Mesothelial cell of epicardium (in vitro differentiated cells): ENCODE measurements at regions not wholly inside any gene's neighbourhood (a gene's known extent, or its start where the extent isn't known, plus 50 kb on each side); places are given as distances from the start of the nearest gene placed in this dataset.
"Not testable (repeated sequence)": the region's sequence is repeated elsewhere in the genome, so short reads cannot be mapped to it uniquely, and the experiment has no call there.

Experiments used
- DNase-seq, 2 experiments: peaks; one replicate each; pipeline ENCODE4 v3.0.0; 2021; ENCODE audit warnings: low spot score in 2 of 2; ENCODE audit not compliant: unreplicated experiment in 2 of 2
- H3K27ac Mint-ChIP-seq: 2 replicates; pipeline ENCODE4 v1.8.0; 2021; ENCODE audit warnings: mixed read lengths
- H3K27me3 Mint-ChIP-seq: 2 replicates; pipeline ENCODE4 v1.8.0; 2021; ENCODE audit warnings: low read depth, mixed read lengths
- H3K36me3 Mint-ChIP-seq: 2 replicates; pipeline ENCODE4 v1.8.0; 2021; ENCODE audit warnings: mixed read lengths
- H3K4me1 Mint-ChIP-seq: 2 replicates; pipeline ENCODE4 v1.8.0; 2021; ENCODE audit warnings: mixed read lengths
- H3K4me3 Mint-ChIP-seq: 2 replicates; pipeline ENCODE4 v1.8.0; 2021; ENCODE audit warnings: mild to moderate bottlenecking, moderate library complexity, mixed read lengths
- H3K9me3 Mint-ChIP-seq: 2 replicates; pipeline ENCODE4 v1.8.0; 2021; ENCODE audit warnings: mixed read lengths
- TF ChIP-seq, protein P1 (sequence below): fragments of 200-600 bp; sonication (generic); IDR thresholded peaks from one replicate; pipeline ENCODE4 v1.5.0; 2021; ENCODE audit warnings: antibody characterized with exemption; ENCODE audit not compliant: unreplicated experiment

DNA sequence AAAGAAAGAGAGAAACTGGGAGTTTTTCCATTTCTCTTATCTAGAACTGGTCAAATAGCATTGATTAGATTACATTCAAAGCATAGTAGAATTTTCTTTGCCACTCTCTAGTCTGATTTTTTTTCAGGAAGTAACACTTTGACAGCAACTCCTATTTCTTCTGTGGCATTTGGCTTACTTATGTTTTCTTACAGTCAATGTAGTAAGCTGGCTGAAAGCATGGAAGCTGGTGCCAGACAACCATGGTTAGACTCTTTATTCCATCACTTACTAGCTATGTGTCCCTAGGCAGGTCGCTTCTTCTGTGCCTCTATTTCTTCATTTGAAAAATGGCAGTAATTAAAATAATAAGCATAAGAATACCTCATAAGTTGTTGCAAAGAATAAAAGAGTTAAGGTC, 54.2 kb upstream of the OPRM1 start:
- H3K4me1 Mint-ChIP-seq = no peaks in the 10 kb centered on the region

DNA sequence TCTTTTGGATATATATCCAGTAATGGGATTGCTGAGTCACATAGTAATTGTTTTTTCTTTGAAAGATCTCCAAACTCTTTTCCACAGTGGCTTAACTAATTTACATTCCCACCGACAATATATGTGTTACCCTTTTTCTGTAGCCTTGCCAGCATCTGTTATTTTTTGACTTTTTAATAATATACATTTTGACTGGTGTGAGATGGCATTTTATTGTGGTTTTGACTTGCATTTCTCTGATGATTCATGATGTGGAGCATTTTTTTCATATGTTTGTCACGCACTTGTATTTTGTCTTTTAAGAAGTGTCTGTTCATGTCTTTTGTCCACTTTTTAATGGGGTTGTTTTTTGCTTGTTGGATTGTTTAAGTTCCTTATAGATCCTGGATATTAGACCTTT, 58.9 kb upstream of the OPRM1 start:
- Mint-ChIP-seq H3K36me3 (no peaks in the 10 kb centered on the region), H3K9me3 (peaks cover 3% of the 10 kb centered on the region), H3K4me1 (no peaks in the 10 kb centered on the region), H3K27ac (no peak overlapping the region), H3K4me3 (no peak overlapping the region), H3K27me3 (peaks cover 2% of the 10 kb centered on the region)
- TF ChIP-seq, protein P1, sequence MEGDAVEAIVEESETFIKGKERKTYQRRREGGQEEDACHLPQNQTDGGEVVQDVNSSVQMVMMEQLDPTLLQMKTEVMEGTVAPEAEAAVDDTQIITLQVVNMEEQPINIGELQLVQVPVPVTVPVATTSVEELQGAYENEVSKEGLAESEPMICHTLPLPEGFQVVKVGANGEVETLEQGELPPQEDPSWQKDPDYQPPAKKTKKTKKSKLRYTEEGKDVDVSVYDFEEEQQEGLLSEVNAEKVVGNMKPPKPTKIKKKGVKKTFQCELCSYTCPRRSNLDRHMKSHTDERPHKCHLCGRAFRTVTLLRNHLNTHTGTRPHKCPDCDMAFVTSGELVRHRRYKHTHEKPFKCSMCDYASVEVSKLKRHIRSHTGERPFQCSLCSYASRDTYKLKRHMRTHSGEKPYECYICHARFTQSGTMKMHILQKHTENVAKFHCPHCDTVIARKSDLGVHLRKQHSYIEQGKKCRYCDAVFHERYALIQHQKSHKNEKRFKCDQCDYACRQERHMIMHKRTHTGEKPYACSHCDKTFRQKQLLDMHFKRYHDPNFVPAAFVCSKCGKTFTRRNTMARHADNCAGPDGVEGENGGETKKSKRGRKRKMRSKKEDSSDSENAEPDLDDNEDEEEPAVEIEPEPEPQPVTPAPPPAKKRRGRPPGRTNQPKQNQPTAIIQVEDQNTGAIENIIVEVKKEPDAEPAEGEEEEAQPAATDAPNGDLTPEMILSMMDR = no peak
- DNase-seq = no peak

More for the DNA sequence above, 54.2 kb upstream of the OPRM1 start:
- no peak for DNase-seq
- TF ChIP-seq, protein P1 = no peak
- no peak overlapping the region for H3K27ac Mint-ChIP-seq
- H3K27me3 Mint-ChIP-seq = peaks cover 3% of the 10 kb centered on the region
- no peak overlapping the region for H3K4me3 Mint-ChIP-seq
- no peaks in the 10 kb centered on the region for H3K36me3 Mint-ChIP-seq
- H3K9me3 Mint-ChIP-seq = peaks cover 1% of the 10 kb centered on the region

DNA sequence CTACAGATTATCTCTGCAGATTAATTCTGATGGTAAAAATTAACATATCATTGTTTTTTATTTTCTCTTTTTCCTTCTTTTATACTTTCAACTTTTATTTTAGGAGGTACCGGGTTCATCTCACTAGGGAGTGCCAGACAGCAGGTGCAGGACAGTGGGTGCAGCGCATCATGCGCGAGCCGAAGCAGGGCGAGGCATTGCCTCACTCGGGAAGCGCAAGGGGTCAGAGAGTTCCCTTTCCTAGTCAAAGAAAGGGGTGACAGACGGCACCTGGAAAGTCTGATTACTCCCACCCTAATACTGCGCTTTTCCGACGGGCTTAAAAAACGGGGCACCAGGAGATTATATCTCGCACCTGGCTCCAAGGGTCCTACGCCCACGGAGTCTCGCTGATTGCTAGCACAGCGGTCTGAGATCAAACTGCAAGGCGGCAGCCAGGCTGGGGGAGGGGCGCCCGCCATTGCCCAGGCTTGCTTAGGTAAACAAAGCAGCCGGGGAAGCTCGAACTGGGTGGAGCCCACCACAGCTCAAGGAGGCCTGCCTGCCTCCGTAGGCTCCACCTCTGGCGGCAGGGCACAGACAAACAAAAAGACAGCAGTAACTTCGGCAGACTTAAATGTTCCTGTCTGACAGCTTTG, 60.0 kb upstream of the OPRM1 start:
- H3K27ac Mint-ChIP-seq, DNase-seq, H3K4me3 Mint-ChIP-seq, H3K9me3 Mint-ChIP-seq, H3K4me1 Mint-ChIP-seq, H3K27me3 Mint-ChIP-seq, H3K36me3 Mint-ChIP-seq: not testable (repeated sequence)

DNA sequence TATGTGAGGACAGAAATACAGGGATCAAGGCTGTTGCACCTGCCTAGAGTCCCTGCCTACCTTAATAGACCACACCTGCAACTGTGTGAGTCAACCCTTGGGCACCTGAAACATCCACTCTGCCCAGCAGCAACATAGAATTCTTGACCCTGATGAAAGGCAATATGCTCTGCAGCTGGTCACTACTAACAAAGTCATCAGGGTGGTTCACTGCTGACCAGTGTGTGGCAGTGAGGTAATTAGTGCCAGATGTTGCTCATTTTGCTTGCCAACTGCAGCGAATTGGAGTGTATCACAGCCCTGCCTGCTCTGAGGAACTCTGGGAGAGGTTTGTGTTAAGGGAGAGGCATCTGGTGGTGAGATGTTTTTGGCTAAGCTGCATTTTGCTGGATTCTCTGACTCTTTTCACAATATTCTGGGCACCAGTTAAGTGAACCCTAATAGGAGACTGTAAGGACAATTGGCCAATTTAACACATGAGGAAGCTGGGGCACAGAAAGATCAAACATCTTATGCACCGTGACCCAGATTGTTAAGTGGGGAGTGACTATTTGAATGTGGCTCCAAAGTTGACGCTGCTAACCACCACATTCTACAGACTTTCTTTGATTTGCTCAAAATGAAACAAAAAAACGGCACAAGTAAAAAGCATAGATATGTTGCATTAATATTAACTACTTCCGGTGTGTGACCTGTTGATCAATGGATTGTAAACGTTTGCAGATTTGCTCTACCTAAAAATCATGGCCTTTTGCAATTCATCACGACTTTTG, 61.9 kb upstream of the OPRM1 start:
- peaks cover 2% of the 10 kb centered on the region for H3K27me3 Mint-ChIP-seq
- TF ChIP-seq, protein P1 = no peak
- no peak overlapping the region for H3K4me3 Mint-ChIP-seq
- H3K9me3 Mint-ChIP-seq = peaks cover 3% of the 10 kb centered on the region
- H3K4me1 Mint-ChIP-seq = no peaks in the 10 kb centered on the region
- no peak for DNase-seq
- H3K36me3 Mint-ChIP-seq = no peaks in the 10 kb centered on the region
- H3K27ac Mint-ChIP-seq = no peak overlapping the region

DNA sequence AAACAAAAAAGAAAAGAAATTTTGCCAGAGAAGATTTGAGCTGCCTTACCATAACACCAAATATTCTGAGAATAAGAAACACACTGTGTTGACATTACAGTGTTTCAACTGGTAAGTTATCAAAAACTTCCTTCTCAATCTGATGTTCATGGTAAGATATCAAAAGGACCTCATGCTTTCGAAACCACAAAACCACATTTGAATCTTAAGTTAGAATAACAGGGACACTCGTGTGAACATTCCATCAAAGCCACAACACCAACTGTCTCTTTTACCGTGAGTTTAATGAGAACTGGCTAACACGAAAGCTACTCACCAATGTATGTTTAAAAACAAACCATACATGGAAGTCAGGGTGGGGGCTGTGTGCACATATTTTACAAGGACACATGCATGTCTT, 73.0 kb upstream of the OPRM1 start:
- Mint-ChIP-seq H3K9me3 (no peaks in the 10 kb centered on the region), H3K36me3 (no peaks in the 10 kb centered on the region), H3K4me1 (no peaks in the 10 kb centered on the region), H3K27ac (no peak overlapping the region), H3K27me3 (no peaks in the 10 kb centered on the region), H3K4me3 (no peak overlapping the region)
- DNase-seq = no peak
- TF ChIP-seq, protein P1 = no peak

DNA sequence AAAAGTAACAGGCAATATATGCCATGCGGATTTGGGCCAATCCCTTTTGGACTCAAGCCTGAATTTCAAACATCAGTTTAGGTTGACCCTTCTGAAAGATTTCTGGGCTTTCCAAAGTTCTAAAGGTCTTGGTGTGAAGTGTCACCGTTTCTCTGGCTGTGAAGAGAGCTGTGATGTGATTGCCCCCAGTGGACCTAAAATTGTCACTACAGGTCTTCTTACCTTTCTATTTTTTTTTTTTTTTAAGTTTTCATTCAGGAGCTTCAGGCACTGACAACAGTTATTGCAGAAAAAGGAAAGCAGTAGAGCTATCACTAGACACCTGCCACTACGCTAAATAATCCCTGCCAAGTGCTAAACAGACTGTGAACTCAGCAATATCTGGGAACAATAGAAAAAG, 75.7 kb upstream of the OPRM1 start:
- H3K36me3 Mint-ChIP-seq = no peaks in the 10 kb centered on the region
- H3K4me3 Mint-ChIP-seq = no peak overlapping the region
- H3K27me3 Mint-ChIP-seq = no peaks in the 10 kb centered on the region
- no peak for DNase-seq
- H3K4me1 Mint-ChIP-seq = peaks cover 5% of the 10 kb centered on the region
- H3K9me3 Mint-ChIP-seq = no peaks in the 10 kb centered on the region
- H3K27ac Mint-ChIP-seq = no peak overlapping the region
- TF ChIP-seq, protein P1 = no peak
